ACHN (cell line): ENCODE measurements at regions not wholly inside any gene's neighbourhood (a gene's known extent, or its start where the extent isn't known, plus 50 kb on each side); places are given as distances from the start of the nearest gene placed in this dataset.

Experiments
- DNase-seq: peaks from one replicate; pipeline ENCODE4 v3.0.0-alpha.2; 2015
- in situ Hi-C: cut with HindIII; loops from 2 replicates; pipeline ENCODE4 v1.10.0; 2017; ENCODE audit warnings: low sequenced_read_pairs, low pct_ligation_motif_present, low pct_unique_long_range_greater_than_20kb

- in situ Hi-C loops = no loop called here
- DNase-seq = no peak
Measured at GRCh38 chr9:108634672-108635462, 220.9 kb downstream of the ACTL7B start.

GRCh38 chr9:108634204-108634603 is 221.6 kb downstream of the ACTL7B start:
- DNase-seq = no peak
- in situ Hi-C loops = no loop called here

- DNase-seq = no peak
- in situ Hi-C loops = no loop called here
Measured at GRCh38 chr9:108631496-108632285, 224.1 kb downstream of the ACTL7B start.

- no peak for DNase-seq
- in situ Hi-C loops = no loop called here
Measured at GRCh38 chr9:108628316-108628715, 227.5 kb downstream of the ACTL7B start.

- DNase-seq = no peak
- in situ Hi-C loops = no loop called here
Measured at GRCh38 chr9:108626743-108627142, 229.0 kb downstream of the ACTL7B start.

GRCh38 chr9:108621991-108622855 is 233.6 kb downstream of the ACTL7B start:
- in situ Hi-C loops = no loop called here
- no peak for DNase-seq

- no peak for DNase-seq
- in situ Hi-C loops = no loop called here
Measured at GRCh38 chr9:108620767-108621166, 235.0 kb downstream of the ACTL7B start.

GRCh38 chr9:108618906-108619550 is 236.8 kb downstream of the ACTL7B start:
- in situ Hi-C loops = no loop called here
- no peak for DNase-seq

GRCh38 chr9:108617676-108618075 is 238.1 kb downstream of the ACTL7B start:
- in situ Hi-C loops = no loop called here
- no peak for DNase-seq

- DNase-seq = no peak
- in situ Hi-C loops = no loop called here
Measured at GRCh38 chr9:108615152-108615551, 240.6 kb downstream of the ACTL7B start.

GRCh38 chr9:108612513-108612912 is 243.3 kb downstream of the ACTL7B start:
- in situ Hi-C loops = no loop called here

GRCh38 chr9:108609897-108610253 is 245.9 kb downstream of the ACTL7B start:
- DNase-seq = no peak
- in situ Hi-C loops = no loop called here

More at GRCh38 chr9:108612513-108612912, 243.3 kb downstream of the ACTL7B start:
- DNase-seq = no peak

GRCh38 chr9:108609227-108609896 is 246.4 kb downstream of the ACTL7B start:
- in situ Hi-C loops = no loop called here
- no peak for DNase-seq

- in situ Hi-C loops = no loop called here
Measured at GRCh38 chr9:108607607-108608006, 248.2 kb downstream of the ACTL7B start.

GRCh38 chr9:108606401-108606800 is 249.4 kb downstream of the ACTL7B start:
- in situ Hi-C loops = no loop called here
- DNase-seq = no peak

More at GRCh38 chr9:108607607-108608006, 248.2 kb downstream of the ACTL7B start:
- no peak for DNase-seq

- no peak for DNase-seq
- in situ Hi-C loops = no loop called here
Measured at GRCh38 chr9:108603141-108603540, 252.6 kb downstream of the ACTL7B start.

- DNase-seq = no peak
- in situ Hi-C loops = no loop called here
Measured at GRCh38 chr9:108600896-108601295, 254.9 kb downstream of the ACTL7B start.

GRCh38 chr9:108599571-108599970 is 256.2 kb downstream of the ACTL7B start:
- in situ Hi-C loops = no loop called here
- DNase-seq = no peak
